Cardiac muscle cell (in vitro differentiated cells and primary cell): ENCODE measurements at regions not wholly inside any gene's neighbourhood (a gene's known extent, or its start where the extent isn't known, plus 50 kb on each side); places are given as distances from the start of the nearest gene placed in this dataset.

ENCODE experiments used
- DNase-seq, 2 donors: peaks; one replicate each; pipeline versions ENCODE4 v3.0.0 to v3.0.0-alpha.2; 2010 to 2017; ENCODE audit warnings: low read depth in 1 of 2, low spot score in 1 of 2
- H3K27ac ChIP-seq: fragments of 200-600 bp; sonication (generic); 2 replicates; pipeline ENCODE4 v1.5.1; 2016
- H3K27me3 ChIP-seq: fragments of 200-600 bp; sonication (generic); 2 replicates; pipeline ENCODE4 v1.6.0; 2016; ENCODE audit warnings: control low read depth
- H3K36me3 ChIP-seq: fragments of 200-600 bp; sonication (generic); 2 replicates; pipeline ENCODE4 v1.5.1; 2016; ENCODE audit warnings: control low read depth
- H3K4me1 ChIP-seq: fragments of 200-600 bp; sonication (generic); 2 replicates; pipeline ENCODE4 v1.8.1; 2017; ENCODE audit warnings: low read depth, mild to moderate bottlenecking, mixed run types
- H3K4me3 ChIP-seq: fragments of 200-600 bp; sonication (generic); 2 replicates; pipeline ENCODE4 v1.5.1; 2016; ENCODE audit warnings: mild to moderate bottlenecking
- H3K9me3 ChIP-seq: fragments of 200-600 bp; sonication (generic); 2 replicates; pipeline ENCODE4 v1.5.1; 2017; ENCODE audit warnings: low read depth, mild to moderate bottlenecking, control low read depth
- CTCF ChIP-seq: IDR thresholded peaks from 2 replicates; pipeline ENCODE4 v1.5.1; 2012; ENCODE audit warnings: low read depth, mild to moderate bottlenecking, low read length

- H3K9me3 ChIP-seq: no peaks in the 10 kb centered on the region
- H3K27ac ChIP-seq: no peak overlapping the region
- H3K27me3 ChIP-seq: no peaks in the 10 kb centered on the region
- DNase-seq: peak in 1 of 2 donors; percentile 40
- H3K36me3 ChIP-seq: no peaks in the 10 kb centered on the region
- H3K4me1 ChIP-seq: peaks cover 16% of the 10 kb centered on the region
- no peak overlapping the region for H3K4me3 ChIP-seq
- TF ChIP-seq CTCF: no peak
Observed at GRCh38 chr7:46610746-46611145, 689.7 kb upstream of the IGFBP3 start.

DNA sequence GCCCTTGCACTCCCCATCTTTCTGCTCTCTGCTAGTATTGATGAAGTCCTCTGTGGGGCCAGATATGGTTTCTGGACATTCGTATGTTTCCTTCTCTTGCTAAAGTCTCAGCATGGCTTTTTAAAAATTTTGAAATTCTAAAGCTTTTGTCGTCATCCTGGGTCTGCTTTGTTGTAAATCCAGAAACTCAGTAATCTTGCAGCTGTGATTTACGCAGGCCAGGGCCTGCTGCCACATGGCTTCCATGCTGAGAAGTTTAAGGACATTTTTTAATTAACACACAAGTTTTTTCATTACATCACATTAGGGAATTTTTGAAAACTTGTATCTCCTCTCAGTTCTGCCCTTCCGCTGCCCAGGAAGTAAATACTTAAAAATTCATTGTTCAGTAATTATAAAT, 686.1 kb upstream of the IGFBP3 start:
- TF ChIP-seq CTCF: no peak
- no peaks in the 10 kb centered on the region for H3K27me3 ChIP-seq
- H3K4me1 ChIP-seq: peaks cover 47% of the 10 kb centered on the region
- H3K27ac ChIP-seq: no peak overlapping the region
- H3K4me3 ChIP-seq: no peak overlapping the region
- DNase-seq: no peak
- no peaks in the 10 kb centered on the region for H3K9me3 ChIP-seq
- no peaks in the 10 kb centered on the region for H3K36me3 ChIP-seq

- H3K27me3 ChIP-seq: no peaks in the 10 kb centered on the region
- no peak overlapping the region for H3K27ac ChIP-seq
- H3K9me3 ChIP-seq: no peaks in the 10 kb centered on the region
- no peaks in the 10 kb centered on the region for H3K36me3 ChIP-seq
- no peak for DNase-seq
- no peak overlapping the region for H3K4me3 ChIP-seq
- TF ChIP-seq CTCF: no peak
- peaks cover 51% of the 10 kb centered on the region for H3K4me1 ChIP-seq
Observed at GRCh38 chr7:46606761-46607160, 685.7 kb upstream of the IGFBP3 start.

DNA sequence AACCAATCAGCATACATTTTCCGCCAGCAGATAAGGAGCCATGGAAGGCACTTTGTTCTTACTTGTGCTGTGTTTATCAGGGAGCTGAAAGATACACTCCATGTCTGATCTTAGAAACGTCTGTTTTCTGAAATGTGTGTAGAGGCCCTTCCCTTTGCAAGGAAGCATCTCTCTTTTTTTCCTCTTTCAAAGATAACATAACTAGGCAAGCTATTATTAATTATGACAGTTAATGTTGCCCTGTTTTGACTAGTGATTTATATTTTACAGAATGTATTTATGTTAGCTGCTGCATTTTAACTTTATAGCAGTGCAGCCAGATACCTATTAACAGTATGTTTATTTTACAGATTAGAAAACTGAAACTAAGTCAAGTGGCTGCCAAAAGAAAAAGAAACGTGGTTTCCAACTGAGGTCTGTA, 683.2 kb upstream of the IGFBP3 start:
- H3K27ac ChIP-seq: peak overlapping the region; percentile 74
- H3K27me3 ChIP-seq: no peaks in the 10 kb centered on the region
- peak overlapping the region; percentile 2 for H3K4me3 ChIP-seq
- no peaks in the 10 kb centered on the region for H3K9me3 ChIP-seq
- H3K36me3 ChIP-seq: no peaks in the 10 kb centered on the region
- H3K4me1 ChIP-seq: peaks cover 52% of the 10 kb centered on the region
- no peak for TF ChIP-seq CTCF
- peak in 1 of 2 donors; percentile 35 for DNase-seq

GRCh38 chr7:46603780-46604179, 682.7 kb upstream of the IGFBP3 start:
- Histone ChIP-seq H3K9me3 (no peaks in the 10 kb centered on the region), H3K27me3 (no peaks in the 10 kb centered on the region), H3K27ac (peak overlapping the region; percentile 74), H3K4me1 (peaks cover 52% of the 10 kb centered on the region), H3K4me3 (no peak overlapping the region), H3K36me3 (no peaks in the 10 kb centered on the region)
- peak; percentile 73 to 93 for DNase-seq
- no peak for TF ChIP-seq CTCF

DNA sequence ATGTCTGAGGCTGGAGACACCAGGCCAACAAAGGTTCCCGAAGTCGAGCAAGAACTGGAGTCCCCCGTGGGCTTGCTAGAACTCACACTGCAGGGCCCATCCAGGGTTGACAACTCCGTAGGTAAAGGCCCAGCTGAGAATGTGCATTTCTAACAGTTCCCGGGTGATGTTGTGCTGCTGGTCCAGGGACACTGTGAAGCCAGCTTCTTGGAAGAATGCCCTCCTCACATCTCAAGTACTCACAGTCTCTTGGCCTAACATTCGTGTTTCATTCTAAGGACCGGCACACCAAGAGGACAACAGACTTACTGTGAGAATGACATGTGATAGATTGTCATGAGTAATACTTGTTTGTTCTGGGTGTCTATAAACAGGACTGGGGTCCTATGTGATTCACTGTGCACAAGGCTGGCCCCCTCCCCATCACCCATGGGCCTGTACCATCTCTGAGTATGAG, 682.3 kb upstream of the IGFBP3 start:
- no peak for TF ChIP-seq CTCF

More for the DNA sequence above, 682.3 kb upstream of the IGFBP3 start:
- Histone ChIP-seq H3K36me3 (no peaks in the 10 kb centered on the region), H3K9me3 (no peaks in the 10 kb centered on the region), H3K27me3 (no peaks in the 10 kb centered on the region), H3K4me1 (peaks cover 52% of the 10 kb centered on the region), H3K27ac (peak overlapping the region; percentile 74), H3K4me3 (no peak overlapping the region)
- DNase-seq: peak in 1 of 2 donors; percentile 11
